NCI-H2171 treated with DMSO at 0.1 percent for 48 hours (cell line): ENCODE measurements at regions not wholly inside any gene's neighbourhood (a gene's known extent, or its start where the extent isn't known, plus 50 kb on each side); places are given as distances from the start of the nearest gene placed in this dataset.
"Not testable (repeated sequence)": the region's sequence is repeated elsewhere in the genome, so short reads cannot be mapped to it uniquely, and the experiment has no call there.

Source experiments
- DNase-seq: peaks from one replicate; lab custom pipeline; 2025; lab: John Stamatoyannopoulos, UW

- DNase-seq, result no peak
Observed at GRCh38 chr9:17083258-17083657, 51.6 kb upstream of the CNTLN start.

DNA sequence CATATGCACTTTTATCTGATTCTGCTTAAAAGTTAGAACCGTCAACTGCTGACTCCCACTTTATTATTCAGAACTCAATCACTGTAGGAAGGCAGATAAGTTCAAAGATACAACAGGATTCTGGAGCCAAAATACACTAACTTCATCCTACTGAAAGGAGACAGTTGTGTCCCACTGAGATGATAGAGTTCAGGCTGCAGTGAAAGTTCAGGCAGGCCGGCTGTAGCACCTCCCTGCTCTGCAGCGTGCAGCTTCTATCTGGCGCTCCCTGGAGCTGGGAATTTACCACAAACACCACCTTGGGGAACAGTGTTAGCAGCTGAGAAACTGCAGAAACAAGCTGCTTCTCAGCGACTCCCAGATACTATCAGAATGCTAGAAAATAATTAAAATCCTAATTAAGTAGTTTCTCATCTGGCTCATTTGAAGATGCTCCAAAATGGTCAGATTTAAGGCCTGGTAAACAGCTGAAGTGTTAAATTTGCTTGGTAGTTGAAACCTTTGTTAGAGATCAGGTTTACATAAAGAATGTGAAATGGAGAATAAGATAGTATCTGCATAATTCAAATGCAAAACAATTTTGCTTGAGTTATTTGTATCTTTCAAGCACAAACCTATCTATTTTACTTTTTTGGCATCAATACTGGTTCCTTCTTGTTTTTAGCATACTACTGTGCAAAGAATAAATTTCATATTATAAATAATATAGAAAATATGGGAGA is 52.3 kb upstream of the CNTLN start:
- no peak for DNase-seq

DNA sequence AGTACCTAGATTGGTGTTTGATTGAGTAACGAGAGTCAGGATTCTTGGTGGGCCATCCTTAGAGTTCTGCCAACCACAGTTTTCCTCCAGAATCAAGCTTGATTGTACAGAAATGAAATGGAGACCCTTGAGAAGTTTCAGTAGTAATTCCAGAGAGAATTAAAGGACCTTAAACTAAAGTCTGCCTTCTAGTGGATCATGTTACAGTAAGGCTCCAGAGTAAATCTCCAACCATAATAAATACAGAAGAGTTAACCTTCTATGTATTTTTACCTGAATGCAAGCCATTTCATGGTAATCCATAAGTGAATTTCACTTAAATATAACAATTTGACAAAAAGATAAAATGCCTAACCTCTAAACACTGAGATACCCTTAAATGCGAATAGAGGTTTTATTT is 53.0 kb upstream of the CNTLN start:
- DNase-seq, result no peak

GRCh38 chr9:17081351-17081750 is 53.5 kb upstream of the CNTLN start:
- DNase-seq, result no peak

DNA sequence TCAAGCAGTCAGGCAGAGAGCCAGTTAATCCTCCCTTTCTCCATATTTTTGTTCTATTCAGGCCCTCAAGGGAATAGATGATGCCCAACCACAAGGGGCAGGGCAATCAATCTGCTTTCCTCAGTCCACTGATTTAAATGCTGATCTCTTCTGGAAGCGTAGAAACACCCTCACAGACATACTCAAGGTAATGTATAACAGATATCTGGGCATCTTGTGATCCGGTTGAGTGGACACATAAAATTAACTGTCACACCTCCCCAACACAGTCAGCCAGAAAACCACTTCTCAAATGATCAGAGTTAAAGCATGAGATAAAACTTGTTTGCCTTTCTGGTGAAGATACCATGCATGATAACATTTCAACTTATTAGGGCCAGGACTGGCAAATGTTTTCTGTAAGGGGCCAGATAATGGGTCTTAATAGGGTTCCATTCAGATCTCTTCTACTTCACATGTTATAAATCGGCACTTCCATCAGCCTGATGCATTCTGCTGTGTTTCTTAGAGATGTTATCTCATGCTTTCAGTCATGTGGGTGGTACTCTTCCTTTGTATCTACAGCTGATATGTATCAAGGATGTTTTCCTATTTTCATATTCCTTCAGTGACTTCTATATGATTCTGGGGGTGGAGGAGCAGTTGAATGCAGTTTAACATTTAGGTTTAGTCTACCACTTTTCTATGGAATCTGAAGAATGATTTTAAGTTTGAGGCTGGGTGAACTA is 58.9 kb upstream of the CNTLN start:
- DNase-seq, result no peak

GRCh38 chr9:17075146-17075757 is 59.6 kb upstream of the CNTLN start:
- DNase-seq, result no peak

DNA sequence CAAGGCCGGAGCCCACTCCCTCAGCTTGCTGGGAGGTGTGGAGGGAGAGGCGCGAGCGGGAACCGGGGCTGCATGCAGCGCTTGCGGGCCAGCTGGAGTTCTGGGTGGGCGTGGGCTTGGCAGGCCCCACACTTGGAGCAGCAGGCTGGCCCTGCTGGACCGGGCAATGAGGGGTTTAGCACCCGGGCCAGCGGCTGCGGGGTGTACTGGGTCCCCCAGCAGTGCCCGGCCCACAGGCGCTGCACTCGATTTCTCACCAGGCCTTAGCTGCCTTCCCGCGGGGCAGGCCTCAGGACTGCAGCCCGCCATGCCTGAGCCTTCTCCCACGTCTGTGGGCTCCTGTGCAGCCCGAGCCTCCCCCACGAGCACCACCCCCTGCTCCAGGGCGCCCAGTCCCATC is 62.3 kb upstream of the CNTLN start:
- DNase-seq, result not testable (repeated sequence)

DNA sequence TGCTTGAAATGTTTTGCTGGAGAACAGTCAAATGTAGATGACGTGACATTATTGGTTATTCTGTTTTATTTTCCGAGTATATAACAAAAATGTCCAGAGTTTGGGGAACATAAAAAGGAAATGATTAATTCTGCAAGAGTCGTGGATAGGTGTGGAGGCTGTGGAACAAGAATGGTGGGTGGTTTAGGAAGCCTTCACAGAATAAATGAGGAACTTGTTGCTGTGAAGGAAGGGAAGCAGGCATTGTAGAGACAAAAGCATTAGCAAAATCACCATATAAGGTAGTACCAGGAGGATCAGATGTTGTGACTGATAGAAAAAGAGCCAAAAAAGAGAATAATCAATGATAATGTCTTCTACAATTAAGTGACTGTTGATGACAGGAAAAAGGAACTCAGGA is 66.2 kb upstream of the CNTLN start:
- DNase-seq, result no peak

- DNase-seq, result no peak
Observed at GRCh38 chr9:17065062-17065461, 69.8 kb upstream of the CNTLN start.

DNA sequence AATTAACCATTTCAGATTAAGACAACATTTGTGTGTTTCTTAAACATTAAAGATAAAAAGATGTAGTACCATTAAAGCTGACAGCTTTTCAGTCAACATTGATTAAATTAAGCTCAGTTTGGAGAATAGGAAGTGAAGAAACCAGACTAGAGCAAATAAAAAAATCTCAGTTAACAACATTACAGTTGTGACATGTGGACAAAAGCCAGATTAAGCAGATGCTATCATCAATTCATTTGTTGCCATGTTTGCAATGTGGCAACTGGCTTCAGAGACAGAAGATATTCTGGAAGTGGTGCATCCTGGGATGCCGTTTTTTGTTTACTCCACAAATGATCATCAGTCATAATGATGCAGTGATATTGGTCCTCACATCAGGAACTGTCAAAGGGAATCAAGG is 70.3 kb upstream of the CNTLN start:
- DNase-seq, result no peak

DNA sequence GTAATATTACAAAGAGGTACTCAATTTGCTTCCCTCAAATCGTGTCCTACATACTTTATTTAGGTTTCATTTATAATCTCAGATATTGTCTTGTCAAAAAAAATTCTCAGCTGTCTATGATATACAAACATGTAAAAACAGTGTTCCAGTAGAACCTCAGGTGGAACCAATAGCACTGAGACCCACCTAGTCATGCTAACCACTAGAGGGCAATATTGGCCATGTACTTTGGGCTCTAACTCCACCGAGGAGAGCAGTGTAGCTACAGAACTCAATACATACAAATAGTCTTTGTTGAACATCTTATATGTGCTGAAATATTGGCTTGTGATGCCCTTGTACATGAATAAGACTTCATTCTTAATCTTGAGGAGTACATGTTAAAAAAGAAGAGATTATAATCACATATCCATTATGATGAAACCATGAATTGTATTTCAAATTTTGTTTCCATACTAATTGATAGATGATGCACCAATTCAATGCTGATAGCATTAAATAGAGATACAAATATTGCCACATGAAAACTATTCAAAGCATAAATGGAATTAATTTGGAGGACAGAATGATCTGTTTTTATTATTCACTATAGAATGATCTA is 71.2 kb upstream of the CNTLN start:
- DNase-seq, result peak; percentile 52

DNA sequence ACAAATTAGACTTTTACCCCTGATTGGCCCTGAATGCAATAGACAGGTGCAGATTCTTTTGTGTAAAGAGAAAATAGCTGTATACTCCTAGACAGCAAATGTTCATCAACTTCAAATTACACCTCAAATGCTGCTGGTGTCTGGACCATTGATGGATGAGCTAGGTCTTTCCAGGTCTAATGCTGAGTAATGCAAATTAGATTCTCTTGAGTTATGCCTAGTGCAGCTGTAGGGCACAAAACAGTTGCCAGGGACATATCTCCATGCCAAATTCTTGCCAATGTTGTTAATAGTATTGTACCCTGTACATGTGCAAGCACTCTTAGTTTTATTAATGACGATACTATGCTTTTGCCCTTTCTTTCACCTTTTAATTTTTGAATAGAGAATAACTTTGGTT is 72.3 kb upstream of the CNTLN start:
- DNase-seq, result no peak

- DNase-seq, result no peak
Observed at GRCh38 chr9:17060450-17060849, 74.4 kb upstream of the CNTLN start.

GRCh38 chr9:17059465-17059864 is 75.4 kb upstream of the CNTLN start:
- DNase-seq, result no peak

DNA sequence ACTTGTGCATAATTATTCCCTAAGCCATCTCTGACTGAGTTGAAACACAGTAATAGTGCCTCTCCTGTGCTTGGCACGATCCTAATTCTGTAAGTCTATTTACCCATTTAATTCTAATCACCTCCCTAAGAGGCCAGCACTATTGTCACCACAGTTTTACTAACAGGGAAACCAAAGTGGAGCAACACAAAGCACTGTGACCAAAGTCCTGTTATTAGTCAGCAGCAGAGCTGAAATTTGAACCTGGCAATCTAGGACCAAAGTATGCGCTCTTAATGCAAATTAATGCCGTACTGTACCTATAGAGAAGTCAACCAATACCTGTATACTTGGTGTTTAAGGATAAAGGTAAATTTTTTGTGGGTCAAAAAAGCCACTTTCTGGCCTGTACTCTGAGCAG is 77.1 kb upstream of the CNTLN start:
- no peak for DNase-seq

DNA sequence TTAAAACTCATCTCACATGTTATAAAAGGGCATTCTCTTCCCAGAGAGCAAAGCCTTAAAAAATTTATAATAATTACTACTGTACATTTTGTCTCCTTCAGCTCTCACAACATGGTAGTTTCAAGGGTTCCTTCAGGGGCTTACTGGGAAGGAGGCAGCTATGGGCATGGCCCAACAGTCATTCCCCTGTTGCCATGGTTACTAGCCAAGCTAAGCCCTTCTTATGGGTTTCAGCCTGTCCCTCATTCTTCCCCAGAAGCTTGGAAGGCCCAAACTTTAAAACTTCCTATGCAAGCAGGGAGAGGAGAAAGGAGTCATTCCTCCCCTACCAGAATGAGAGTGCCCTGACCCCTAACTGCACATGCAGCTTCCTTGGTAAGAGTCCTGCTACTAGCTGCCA is 82.2 kb upstream of the CNTLN start:
- no peak for DNase-seq

DNA sequence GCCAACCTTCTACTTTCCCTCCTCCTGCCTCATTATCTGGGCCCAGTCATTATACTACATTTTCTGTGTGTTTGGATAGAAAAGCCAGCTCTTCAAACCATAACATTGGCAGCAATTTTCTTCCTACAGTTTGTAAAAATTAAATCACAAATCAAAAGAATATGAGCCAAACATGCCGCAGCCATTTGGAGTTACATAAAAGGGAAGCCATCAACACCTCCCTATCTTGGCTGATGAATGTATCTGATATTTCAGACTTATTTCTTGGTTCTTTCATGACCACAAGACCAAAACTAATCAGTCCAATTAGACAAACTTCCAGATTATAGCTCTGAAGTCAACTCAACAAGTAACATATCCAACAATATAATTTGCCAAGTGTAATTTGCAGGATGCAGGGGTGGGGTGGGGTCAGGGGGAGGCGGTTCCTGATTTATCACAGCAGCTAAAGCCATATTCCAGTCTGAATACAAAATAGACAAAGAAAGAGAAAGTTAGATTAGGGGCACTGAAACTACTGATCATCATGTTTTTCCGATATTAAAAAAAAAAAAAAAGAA is 89.4 kb upstream of the CNTLN start:
- DNase-seq, result no peak

DNA sequence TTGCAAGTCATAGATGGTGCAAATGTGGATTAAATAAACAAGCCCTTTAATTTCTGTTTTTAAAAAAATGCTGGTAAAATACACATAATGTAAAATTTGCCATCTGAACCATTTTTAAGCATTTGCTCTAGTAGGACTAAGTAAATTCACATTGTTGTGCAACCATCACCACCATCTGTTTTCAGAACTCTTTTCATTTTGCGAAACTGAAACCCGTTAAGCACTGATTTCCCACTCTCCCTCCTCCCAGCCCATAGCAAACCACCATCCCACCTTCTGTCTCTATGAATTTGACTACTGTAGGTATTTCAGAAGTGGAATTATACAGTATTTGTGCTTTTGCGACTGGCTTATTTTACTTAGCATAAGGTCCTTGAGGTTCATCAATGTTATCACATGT is 103.3 kb upstream of the CNTLN start:
- DNase-seq, result peak; percentile 14

- peak; percentile 0 for DNase-seq
Observed at GRCh38 chr9:17025281-17025680, 109.6 kb upstream of the CNTLN start.

DNA sequence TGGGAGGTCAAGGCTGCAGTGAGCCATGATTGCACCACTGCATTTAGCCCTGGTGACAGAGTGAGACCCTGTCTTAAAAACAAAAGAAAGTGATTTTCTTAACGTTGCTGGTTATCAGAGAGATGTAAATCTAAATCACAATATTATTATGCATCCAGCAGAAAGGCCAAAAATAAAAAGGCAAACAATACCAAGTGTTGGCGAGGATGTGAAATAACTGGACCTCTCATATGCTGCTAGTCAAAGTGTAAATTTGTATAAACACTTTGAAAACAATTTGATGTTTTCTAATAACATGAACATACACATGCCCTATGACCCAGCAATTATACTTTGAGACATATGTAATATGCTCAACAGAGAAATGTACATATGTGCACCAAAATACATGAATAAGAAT is 110.7 kb upstream of the CNTLN start:
- no peak for DNase-seq

DNA sequence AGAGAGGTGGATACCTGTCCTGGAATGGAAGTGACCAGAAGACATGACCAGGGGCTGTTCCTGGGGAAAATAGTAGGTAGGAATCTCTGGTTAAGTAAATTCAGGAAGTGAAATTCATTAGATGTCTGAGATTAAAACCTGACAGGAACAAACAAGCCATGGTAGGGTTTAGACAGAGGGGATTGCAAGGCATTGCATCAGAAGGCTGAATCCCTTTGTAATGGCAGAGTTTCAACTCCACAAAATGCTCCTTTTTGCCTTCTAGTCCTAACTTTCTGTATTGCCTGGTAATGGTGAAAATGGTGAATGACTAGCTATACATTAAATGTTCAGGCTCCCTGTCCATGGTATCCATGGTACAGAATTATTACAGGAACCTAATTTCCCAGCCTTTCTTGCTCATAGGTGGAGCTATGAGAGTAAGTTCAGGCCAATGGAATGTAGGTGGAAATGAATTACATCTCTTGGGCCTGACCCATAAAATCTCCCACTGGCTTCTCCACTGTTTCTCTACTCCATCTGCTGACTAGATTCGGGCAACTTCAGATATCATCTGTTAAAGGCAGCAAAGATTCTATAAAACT is 113.4 kb upstream of the CNTLN start:
- DNase-seq, result no peak

- no peak for DNase-seq
Observed at GRCh38 chr9:17019398-17019797, 115.4 kb upstream of the CNTLN start.
